ENCODE measurements at regions not wholly inside any gene's neighbourhood (a gene's known extent, or its start where the extent isn't known, plus 50 kb on each side); places are given as distances from the start of the nearest gene placed in this dataset.

DNA sequence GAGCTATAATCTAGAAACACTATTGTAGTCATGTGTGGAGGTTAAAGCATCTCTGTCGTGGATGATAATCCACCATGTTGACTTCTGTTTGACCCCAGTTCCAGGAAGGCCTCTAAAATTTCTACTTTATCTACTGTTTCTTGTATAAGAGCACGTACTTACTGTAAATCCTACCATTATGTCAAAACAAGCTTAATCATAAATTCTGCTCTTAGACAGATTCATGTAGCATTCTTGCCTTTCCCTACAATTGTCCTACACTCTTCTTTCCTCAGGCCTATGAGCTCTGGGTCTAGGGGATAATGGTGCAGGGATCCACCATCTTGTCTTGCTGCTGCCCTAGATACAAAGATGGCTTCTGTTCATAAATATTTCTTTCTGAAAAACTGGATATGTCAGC, 2594.3 kb downstream of the ARAP2 start:
- Histone ChIP-seq H3K4ac (ENCODE audit: low read depth, low read length) (no peak overlapping the region), H3K27me3 (ENCODE audit: insufficient read depth, low read length) (no peaks in the 10 kb centered on the region), H3K4me1 (ENCODE audit: insufficient read depth, low read length) (no peaks in the 10 kb centered on the region), H3K18ac (ENCODE audit: insufficient read length, low read depth, low read length) (no peak overlapping the region), H3K79me2 (ENCODE audit: insufficient read depth, low read length) (no peaks in the 10 kb centered on the region), H2BK20ac (ENCODE audit: low read depth, low read length, poor library complexity, severe bottlenecking) (no peak overlapping the region), H4K5ac (ENCODE audit: insufficient read length, low read depth, low read length) (no peak overlapping the region), H4K8ac (replicated peaks; ENCODE audit: insufficient read length, low read depth, low read length) (no peak overlapping the region), H4K20me1 (ENCODE audit: control insufficient read depth, insufficient read depth, insufficient read length) (no peaks in the 10 kb centered on the region), H3K27ac (ENCODE audit: insufficient read length, low read depth, low read length) (no peak overlapping the region), H2AK5ac (ENCODE audit: insufficient read length, low read length) (no peak overlapping the region), H3K4me2 (ENCODE audit: insufficient read depth, insufficient read length, low read length) (no peak overlapping the region), H3K9me3 (ENCODE audit: control insufficient read depth, low read depth, low read length) (no peaks in the 10 kb centered on the region), H3K79me1 (ENCODE audit: insufficient read depth, low read depth, low read length, poor library complexity, severe bottlenecking) (no peaks in the 10 kb centered on the region), H3K23ac (ENCODE audit: insufficient read length, low read depth, low read length) (no peak overlapping the region), H3K9ac (ENCODE audit: extremely low read depth, insufficient read length, low read length) (no peak overlapping the region), H3T11ph (ENCODE audit: low read length) (no peak overlapping the region), H2AFZ (ENCODE audit: low read length) (no peak overlapping the region), H2BK15ac (ENCODE audit: low read depth, low read length) (no peak overlapping the region), H4K91ac (ENCODE audit: insufficient read length, low read depth, low read length) (no peak overlapping the region), H3K56ac (ENCODE audit: insufficient read length, low read depth, low read length) (no peak overlapping the region), H3K14ac (ENCODE audit: insufficient read depth, low read length) (no peak overlapping the region), H3K23me2 (ENCODE audit: insufficient read length, low read depth, low read length, poor library complexity, severe bottlenecking) (no peaks in the 10 kb centered on the region), H2BK5ac (ENCODE audit: insufficient read length, low read length) (no peak overlapping the region), H2BK120ac (ENCODE audit: low read depth, low read length, poor library complexity, severe bottlenecking) (no peak overlapping the region), H2BK12ac (ENCODE audit: insufficient read length, low read depth, low read length) (no peak overlapping the region)
- TF ChIP-seq, protein P1, sequence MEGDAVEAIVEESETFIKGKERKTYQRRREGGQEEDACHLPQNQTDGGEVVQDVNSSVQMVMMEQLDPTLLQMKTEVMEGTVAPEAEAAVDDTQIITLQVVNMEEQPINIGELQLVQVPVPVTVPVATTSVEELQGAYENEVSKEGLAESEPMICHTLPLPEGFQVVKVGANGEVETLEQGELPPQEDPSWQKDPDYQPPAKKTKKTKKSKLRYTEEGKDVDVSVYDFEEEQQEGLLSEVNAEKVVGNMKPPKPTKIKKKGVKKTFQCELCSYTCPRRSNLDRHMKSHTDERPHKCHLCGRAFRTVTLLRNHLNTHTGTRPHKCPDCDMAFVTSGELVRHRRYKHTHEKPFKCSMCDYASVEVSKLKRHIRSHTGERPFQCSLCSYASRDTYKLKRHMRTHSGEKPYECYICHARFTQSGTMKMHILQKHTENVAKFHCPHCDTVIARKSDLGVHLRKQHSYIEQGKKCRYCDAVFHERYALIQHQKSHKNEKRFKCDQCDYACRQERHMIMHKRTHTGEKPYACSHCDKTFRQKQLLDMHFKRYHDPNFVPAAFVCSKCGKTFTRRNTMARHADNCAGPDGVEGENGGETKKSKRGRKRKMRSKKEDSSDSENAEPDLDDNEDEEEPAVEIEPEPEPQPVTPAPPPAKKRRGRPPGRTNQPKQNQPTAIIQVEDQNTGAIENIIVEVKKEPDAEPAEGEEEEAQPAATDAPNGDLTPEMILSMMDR (conservative IDR thresholded peaks at IDR 0.05) = no peak
- Mint-ChIP-seq H3K9me3 (no peaks in the 10 kb centered on the region), H3K4me1 (no peaks in the 10 kb centered on the region), H3K27ac (no peak overlapping the region; a peak in 1 of 7 replicates), H3K4me3 (no peak overlapping the region), H3K27me3 (ENCODE audit: low read depth) (no peaks in the 10 kb centered on the region), H3K36me3 (ENCODE audit: insufficient read depth in 1 of 3, low read depth in 3 of 3) (no peaks in the 10 kb centered on the region; a peak in 2 of 7 replicates)
- no CpG with 5 or more reads among the region's 2 CpGs for WGBS (ENCODE audit: extremely low coverage, insufficient read length, low lambda C conversion rate)
- DNase-seq = no peak

Data from H9 (cell line).